ENCODE measurements at regions not wholly inside any gene's neighbourhood (a gene's known extent, or its start where the extent isn't known, plus 50 kb on each side); places are given as distances from the start of the nearest gene placed in this dataset.
"Not testable (repeated sequence)": the region's sequence is repeated elsewhere in the genome, so short reads cannot be mapped to it uniquely, and the experiment has no call there.

DNA sequence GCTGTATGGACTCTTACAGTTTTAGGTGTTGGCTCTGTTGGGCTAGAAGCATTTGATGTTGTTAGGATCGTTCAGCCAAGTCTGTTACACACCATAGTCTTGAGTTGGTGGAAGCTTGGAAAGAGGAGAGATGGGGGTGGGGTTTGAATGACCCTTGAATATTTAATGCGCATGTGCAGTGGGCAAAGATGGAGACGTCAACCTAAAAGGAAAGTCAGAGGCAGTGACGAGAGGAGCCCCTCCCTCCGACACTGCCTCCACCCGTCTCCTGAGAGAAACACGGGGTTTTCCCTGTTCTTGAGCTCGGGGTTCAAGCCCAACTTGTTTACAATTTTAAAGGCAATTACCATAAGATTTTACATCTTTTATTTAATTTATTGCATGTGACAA lies 311.4 kb downstream of the SHQ1 start:
- no peak for DNase-seq

DNA sequence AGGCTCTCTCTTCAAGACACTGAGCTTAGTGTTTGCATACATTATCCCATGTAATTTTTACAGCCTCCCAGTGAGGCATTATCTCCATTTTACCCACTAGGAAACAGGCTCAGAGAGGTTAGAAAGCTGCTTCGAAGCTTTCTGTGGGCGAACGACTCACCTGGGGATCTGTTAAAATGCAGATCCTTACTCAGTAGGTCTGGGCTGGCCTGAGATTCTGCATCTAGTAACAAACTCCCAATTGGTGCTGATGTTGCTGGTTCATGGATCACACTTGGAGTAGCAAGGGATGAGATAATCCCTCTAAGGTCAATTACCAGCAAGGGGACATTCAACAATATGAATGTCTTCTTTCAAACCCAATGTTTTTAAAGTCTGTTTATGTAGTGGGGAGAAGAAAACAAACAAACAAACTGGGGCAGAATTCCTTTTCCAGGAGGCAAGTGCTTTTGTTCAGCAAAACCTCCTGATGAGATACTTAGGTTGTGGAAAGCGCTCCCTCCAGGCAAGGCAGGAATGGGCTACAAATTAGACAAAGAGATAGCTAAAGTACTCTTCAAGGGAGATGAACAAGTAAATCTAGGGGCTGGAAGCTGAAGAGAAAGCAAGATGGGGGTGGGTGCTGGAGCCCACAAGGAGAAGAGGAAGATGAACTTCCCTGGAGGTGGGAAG lies 311.9 kb downstream of the SHQ1 start:
- DNase-seq: no peak

DNA sequence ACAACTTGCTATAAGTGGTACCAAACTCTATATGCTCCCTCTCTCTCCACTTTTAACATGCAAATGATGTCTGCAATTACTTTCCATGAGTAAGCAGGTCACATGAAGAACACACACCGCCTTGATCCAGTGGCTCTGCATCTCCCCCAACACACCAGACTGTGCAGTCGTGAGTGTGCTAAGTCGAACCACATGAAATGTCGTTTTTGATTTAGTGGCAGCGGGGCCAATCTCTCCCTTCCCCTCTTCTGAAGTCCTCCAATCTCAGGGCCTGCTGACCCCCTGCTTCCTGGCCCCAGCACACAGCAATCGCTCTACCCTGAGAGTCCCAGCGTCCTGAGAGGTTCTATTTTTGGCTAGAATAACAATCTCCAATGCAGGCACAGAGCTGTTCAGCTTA lies 312.5 kb downstream of the SHQ1 start:
- no peak for DNase-seq

DNA sequence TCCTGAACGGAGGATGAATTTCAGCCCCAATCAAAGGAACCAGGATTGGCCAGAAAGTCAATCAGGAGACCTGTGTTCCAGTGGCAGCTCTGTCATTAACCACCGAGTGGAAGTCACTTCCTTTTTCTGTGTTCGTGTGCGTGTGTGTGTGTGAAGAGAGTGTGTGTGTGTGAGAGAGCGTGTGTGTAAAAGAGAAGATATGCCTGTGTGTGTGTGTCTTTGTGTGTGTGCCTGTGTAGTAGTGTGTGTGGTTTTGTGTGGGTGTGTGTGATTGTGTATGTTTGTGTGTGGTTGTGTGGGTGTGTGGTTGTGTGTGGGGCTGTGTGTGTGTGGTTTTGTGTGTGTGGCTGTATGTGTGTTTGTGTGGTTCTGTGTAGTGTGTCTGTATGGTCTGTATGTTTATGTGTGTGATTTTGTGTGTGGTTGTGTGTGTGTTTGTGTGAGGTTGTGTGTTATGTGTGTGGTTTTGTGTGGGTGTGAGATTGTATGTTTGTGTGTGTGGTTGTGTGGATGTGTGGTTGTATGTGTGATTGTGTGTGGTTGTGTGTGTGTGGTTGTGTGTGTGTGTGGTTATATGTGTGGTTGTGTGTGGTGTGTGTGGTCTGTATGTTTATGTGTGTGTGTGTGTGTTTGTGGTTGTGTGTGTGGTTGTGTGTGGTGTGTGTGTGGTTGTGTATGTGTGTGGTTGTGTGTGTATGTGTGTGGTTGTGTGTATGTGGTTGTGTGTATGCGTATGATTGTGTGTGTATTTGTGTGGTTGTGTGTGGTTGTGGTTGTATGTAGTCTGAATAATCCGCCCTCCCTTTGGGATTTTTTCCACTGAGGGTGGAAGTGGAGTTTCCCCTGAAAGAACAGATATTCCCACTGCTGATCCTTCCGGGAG lies 314.4 kb downstream of the SHQ1 start:
- DNase-seq: no peak

DNA sequence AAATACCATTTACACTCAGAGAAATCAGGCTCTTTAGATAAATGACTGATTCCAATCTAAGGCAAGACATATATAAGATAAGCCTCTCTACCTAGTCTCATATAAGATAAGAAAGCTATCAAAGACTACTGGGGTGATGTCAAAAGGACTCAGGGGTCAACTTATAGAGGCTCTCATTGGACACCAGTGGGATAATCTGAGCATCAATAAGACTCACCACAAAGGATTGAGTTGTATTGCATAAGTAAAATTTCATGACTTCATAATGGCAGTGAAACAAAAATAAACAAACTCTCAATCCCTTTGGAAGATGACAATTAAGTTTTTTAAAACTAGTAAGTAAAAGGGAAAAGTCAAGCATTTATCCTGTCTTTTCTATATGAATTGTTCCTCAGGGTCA lies 317.8 kb downstream of the SHQ1 start:
- no peak for DNase-seq

DNA sequence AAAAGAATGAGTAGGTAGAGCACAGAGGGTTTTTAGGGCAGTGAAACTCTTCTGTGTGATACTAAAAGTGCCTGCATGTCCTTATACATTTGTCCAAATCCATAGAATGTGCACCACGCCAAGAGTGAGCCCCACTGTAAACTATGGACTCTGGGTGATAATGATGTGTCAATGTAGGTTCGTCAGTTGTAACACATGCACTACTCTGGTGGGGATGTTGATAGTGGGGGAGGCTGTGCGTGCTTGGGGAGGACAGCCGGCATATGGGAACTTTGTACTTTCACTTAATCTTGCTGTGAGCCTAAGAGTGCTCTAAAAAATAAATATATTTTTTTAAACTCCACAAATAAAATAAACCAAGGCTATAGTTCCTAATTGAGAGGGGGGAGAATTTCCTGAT lies 319.2 kb downstream of the SHQ1 start:
- no peak for DNase-seq

DNA sequence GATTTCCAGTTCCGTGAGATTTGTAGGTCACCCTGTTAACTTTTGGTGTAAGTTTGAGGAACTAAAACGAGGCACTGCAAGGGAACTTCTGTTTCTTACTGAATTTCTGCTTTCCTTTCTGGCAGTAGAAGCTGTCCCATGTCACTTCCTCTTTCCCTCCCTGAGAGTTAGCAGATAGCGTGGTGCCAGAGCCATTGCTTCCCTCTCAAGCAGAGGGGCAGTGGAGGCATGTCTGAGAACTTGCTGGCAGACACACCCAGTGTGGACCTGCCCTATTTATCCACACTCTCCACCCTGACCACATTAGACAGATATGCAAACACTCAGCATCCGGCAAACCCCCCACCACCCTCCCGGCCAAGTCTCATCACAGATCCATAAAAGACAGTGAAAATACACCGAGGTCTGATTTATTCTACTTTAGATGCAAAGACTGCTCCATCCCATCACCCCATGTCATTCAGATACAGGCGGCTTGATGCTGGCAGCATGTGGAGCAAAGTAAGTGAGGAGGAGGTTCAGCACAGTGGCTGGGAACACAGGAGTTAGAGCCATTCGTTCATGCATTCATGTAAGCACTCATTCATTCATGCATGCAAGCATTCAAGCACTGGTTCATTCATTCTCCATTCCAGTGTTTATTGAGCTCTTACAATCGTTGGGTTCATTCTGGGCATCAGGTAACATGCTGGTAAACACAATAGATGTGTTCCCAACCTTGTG lies 324.7 kb downstream of the SHQ1 start:
- DNase-seq: peak in 17 of 56 donors; percentile 1 to 40 (median 7)

DNA sequence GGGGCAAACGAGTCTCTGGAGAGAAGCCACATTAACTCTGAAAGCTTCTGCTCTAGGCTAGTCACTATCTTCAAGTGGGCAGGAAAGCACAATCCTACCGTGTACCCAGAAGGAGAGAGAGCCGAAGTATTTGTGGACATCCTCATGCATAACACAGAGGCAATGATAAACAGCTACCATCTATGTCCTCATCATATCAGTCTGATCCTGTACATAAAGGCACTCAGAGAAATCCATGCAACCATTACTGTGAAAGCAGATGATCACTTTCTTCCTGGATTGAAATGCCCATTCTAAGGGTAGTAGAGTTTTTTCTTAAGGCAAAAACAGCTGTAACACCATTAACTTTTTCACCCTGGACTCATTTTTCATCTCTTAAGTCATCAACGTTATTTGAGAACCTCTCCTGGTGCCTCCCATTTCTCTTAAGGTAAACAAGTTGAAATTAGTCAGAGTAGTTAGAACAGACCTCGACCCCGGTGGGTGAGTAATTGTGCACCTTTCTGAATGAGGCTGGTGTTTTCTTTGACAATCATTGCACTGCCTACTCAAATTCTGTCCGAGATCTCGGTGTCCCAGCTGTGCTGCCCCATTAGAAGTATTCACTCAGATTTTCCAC lies 327.4 kb downstream of the SHQ1 start:
- DNase-seq: no peak

DNA sequence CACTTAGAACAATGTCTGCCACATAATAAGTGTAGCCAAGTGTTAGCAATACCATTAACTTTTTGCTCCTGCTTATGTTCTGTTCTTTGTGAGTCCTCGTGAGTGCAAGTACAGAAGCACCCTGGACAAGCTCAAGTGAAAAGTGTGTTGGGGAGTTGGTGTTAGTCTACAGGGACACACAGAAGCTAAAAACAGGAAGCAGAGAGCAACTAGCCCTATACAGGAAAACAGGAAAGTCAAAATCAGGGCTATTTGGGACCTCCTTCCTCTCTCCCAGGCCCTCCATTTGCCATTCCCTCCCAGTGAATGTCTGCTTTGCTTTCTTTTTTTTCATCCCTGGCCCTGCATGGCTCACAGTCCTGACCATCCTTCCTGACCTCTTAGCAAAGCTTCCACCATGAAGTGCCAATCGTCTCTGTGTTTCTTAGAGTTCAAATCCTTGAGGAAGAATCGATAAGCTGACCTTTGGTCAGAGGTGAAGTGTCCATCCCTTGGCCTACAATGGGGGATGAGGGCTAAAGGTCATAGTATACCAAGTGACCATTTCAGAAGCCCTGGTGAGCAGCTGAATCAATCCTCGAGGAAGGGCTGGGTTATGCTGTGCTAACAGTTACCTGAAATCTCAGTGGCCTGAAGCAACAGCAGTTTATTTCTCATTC lies 328.2 kb downstream of the SHQ1 start:
- no peak for DNase-seq

DNA sequence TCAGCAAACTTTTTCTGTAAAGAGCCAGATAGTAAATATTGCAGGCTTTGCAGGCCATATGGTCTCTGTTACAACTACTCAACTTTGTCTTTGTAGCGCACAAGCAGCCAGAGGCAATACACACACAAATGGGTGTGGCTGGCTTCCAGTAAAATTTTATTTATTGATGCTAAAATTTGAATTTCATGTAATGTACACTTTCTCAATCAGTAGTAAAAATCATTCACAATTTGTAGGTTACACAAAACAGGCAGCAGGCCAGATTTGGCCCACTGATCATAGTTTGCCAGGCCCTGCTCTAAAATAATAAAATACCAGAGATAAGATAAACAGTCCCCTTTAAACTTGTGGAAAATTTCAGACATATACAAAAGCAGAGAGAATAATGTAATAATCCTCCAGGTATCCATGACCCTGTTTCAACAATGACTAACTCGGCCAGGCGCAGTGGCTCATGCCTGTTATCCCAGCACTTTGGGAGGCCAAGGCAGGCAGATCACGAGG lies 330.3 kb downstream of the SHQ1 start:
- no peak for DNase-seq

DNA sequence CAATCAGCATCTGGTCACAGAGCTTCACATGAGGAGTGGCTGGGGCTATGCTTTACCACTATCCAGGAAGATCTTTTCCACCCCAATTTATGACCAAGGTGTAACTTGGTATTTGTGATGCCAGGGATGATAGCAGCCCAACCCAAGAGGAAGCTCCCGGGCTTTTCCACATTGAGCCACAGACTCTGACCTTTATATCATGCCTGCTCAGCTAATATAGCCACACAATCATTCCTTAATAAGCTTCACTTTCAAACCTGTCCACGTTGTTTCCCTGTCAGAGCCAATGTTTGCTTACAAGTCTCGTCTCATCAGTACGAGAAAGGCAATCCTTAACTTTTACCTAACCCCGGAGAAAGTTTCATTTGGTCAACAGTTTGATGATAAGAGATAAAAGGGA lies 330.9 kb downstream of the SHQ1 start:
- DNase-seq: no peak

DNA sequence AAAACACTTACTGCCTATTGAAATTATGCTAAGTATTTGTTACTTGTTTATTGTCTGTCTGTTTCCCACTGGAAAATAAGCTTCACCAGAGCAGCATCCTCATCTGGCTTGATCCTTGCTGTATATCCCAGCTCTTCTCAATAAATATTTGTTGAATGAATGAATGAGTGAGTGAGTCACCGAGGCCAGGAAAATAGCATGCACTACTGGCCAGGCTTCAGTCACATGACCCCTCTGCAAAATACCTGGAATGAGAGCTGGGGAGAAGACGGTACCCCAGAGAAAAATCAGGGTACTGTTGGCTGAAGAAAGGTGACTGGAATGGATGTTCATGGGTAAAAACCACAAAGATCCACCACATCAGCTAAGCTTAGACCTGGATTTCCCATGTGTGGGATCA lies 331.9 kb downstream of the SHQ1 start:
- DNase-seq: no peak

DNA sequence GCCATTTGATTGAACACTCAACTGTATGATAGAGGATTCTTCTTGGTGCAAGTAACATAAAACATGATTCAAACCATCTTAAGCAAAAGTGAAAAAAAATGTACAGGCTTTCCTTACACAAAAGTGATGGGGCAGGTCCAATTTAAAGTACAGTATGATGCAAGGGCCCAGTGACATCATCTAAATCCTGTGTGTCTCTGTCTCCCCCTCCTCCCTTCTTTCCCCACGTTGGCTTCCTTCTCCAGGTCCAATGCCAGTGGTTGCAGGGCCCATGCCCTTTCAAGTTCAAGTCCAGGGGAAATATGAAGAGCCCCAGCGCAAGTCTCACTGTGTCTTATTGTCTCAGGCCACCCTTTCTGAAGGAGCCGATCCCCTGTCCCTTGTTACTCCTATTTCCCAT lies 332.3 kb downstream of the SHQ1 start:
- DNase-seq: no peak

DNA sequence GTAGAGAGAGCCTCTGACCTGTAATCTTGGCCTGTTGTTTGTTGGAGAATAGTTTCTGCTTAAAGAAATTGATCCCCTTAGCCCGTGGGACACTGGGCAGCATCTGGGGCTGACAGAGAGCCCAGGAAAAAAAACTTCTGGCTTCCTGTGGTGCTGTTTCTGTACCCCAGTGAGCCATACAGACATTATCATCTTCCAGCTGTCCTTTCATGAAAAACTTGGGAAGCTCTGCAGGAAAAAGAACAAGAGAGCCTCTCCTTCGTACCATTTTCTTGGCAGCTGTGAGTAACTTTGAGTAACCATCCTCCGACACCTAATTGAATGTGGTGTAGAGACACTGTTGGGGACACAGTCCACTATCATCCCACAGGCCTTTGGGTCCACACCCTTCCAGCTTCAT lies 333.0 kb downstream of the SHQ1 start:
- no peak for DNase-seq

DNA sequence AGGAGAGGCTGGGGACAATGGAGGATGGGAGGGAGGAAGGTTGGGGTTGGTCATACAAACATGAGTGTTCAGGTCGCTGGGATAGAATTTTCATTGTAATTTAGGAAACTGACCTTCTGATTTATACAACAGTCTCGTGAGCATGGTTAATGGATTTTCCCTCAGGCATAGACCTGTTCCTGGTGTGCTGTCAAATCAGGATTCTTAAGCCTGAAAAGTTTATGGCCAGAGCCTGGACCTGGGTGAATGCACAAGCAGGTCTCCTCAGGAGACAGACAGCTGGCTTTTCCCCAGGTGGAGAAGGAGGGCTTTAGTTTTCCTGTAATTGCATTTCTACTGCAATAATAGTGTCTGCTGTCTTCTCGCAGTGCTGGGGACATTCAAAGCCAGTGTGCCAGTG lies 338.0 kb downstream of the SHQ1 start:
- no peak for DNase-seq

DNA sequence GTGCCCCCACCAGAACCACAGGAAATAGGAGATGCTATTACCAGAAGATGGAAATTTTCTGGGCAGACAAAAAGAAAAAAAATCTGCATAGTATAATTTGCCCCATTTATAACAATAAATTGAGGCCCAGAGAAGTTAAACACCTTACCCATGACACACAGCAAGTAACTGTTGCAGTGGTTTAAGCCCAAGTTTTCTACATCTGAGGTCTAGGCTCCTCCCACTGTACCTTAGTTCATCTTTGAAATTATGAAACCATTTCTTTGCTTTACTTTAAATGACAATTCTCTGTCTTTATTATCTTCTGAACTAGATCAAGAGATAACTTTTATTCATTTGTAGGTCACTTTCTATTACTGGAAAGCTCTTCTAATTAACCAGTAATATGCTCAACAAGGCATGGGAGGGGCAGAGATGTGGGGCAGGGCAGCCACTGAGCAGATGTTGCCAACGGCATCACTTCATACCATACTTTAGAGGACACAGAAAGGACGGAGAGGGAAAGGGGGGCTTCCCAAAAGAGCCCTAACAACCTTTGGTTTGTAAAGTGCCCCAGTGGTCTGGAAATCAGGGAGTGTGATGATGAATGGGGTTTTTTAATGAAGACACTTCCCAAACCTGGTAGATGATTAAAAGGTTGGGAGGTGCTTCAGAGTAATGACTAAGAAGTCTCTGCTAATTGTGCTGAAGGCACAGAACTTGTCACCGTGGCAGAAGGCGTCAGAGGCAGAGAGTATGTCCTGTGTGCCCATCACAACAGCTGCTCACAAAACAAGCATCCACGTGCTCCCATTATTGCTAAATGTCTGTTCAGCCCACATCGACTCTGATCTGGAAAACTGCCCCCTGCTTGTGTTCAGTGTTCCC lies 342.5 kb downstream of the SHQ1 start:
- no peak for DNase-seq

DNA sequence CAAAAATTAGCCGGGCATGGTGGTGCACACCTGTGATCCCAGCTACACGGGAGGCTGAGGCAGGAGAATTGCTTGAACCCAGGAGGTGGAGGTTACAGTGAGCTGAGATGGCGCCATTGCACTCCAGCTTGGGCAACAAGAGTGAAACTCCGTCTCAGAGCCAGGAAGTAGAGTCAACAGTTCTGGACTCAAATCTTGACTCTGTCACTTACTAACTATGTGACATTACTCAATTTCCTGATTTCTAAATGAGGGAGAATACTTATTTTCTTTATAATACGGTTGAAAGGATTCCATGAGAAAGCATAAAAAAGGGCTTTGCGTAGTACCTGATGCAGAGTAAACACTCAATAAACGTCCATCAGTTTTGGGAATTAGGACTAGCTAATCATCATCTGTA lies 350.7 kb downstream of the SHQ1 start:
- not testable (repeated sequence) for DNase-seq

DNA sequence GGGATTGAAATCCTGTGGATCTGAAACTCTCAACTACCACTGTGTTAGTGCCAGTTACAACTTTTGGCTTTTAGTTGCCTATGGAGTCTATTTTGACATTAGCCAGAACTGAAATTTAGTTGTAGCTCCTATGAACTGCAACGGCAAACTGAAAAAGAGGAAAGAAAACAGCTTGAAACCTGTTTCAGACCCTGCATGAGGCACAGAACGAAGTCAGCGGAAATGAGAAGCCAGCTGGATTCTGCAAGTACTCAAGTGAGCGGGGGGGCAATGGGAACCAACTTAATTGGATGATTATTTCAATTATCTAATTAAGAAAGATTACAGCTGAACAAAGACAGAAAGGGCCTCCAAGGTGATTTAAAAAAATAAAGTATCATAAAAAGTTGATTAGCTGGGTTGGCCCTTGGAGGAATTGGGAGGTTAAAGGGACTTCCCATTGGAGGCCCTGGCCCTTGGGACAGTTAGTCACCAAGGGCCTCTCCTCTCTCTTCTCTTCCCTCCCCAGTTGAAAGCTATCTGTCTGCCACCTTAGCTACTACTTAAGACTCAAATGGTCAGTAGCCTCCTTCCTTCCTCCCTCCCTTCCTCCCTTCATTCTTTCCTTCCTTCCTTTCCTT lies 352.1 kb downstream of the SHQ1 start:
- DNase-seq: peak in 1 of 56 donors; percentile 2

DNA sequence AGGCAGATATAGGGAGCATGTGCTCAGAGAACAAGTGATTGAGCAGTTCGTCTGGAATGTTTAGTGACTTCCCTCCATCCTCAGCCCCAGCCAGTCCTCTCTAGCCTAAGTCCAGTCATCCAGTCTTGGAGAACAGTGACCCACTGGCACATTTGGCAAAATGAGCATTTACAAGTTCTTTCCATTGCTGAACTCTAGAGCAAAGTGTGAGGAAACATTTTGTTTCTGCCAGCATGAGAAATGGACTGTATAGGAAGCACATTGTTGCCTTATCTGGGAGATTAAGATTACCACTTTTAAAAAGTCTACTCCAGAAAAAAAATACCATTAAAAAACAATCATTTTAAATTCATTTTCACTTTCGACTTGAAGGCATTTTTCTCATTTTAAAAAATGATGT lies 353.6 kb downstream of the SHQ1 start:
- DNase-seq: no peak

DNA sequence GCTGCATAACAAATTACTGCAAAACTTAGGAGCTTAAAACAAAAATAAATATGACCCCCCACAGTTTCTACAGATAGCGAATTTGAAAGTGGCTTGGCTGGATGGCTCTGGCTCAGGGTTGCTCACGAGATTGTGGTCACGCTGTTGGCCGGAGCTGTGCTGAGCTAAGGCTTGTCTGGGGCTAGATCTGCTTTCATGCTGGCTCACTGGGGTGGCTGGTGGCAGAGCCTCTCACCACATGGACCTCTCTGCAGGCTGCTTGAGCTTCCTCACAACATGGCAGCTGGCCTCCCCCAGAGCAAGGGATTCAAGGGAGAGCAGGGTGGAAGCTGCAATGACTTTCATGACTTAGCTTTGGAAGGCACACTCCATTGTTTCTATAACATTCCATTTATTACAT lies 354.1 kb downstream of the SHQ1 start:
- DNase-seq: no peak
